ENCODE measurements at regions not wholly inside any gene's neighbourhood (a gene's known extent, or its start where the extent isn't known, plus 50 kb on each side); places are given as distances from the start of the nearest gene placed in this dataset.

- no peak for TF ChIP-seq ZNF302 (CRISPR knock-in tag; IDR thresholded peaks at IDR 0.05)
- Histone ChIP-seq H3K4me1 (no peaks in the 10 kb centered on the region), H3K27ac (no peak overlapping the region), H3K4me3 (no peak overlapping the region), H3K4me2 (no peak overlapping the region), H3K9me3 (no peaks in the 10 kb centered on the region)
- ATAC-seq = no peak
- DNase-seq (ENCODE audit: low read depth in 1 of 2, low spot score in 1 of 2) = no peak
- CTCF ChIA-PET = no interaction called here
- FAIRE-seq = no peak
- 5% methylated on average over 2 of the region's 2 CpGs for WGBS (ENCODE audit: missing lambda C conversion rate)
- POLR2A ChIA-PET = no interaction called here
Observed at GRCh38 chr20:6558341-6558740, 209.1 kb upstream of the BMP2 start.

- ChIA-PET CTCF (interaction anchor here (0.6 to 1.4 kb wide), 3 partner anchors 14 to 42 kb away, joined by 3 read pairs; no protein-coding TSS in a partner anchor), POLR2A (no interaction called here)
- DNase-seq (ENCODE audit: low read depth in 1 of 2, low spot score in 1 of 2) = no peak
- Histone ChIP-seq H3K4me3 (no peak overlapping the region), H3K4me2 (no peak overlapping the region), H3K27ac (no peak overlapping the region), H3K9me3 (no peaks in the 10 kb centered on the region), H3K4me1 (no peaks in the 10 kb centered on the region)
- no peak for ATAC-seq
- no peak for FAIRE-seq
- TF ChIP-seq KDM1A (IDR thresholded peaks at IDR 0.05; ENCODE audit: low read depth) = no peak
- no peak for TF ChIP-seq FOXS1 (CRISPR knock-in tag; IDR thresholded peaks at IDR 0.05)
- 27% methylated on average over 17 of the region's 17 CpGs for WGBS (ENCODE audit: missing lambda C conversion rate)
Observed at GRCh38 chr20:6533761-6534479, 233.6 kb upstream of the BMP2 start.

- Histone ChIP-seq H3K27ac (no peak overlapping the region), H3K4me3 (no peak overlapping the region), H3K4me1 (no peaks in the 10 kb centered on the region), H3K4me2 (no peak overlapping the region), H3K9me3 (no peaks in the 10 kb centered on the region)
- FAIRE-seq (no peak), ATAC-seq (no peak), DNase-seq (ENCODE audit: low read depth in 1 of 2, low spot score in 1 of 2) (no peak)
- POLR2A ChIA-PET = no interaction called here
- WGBS (ENCODE audit: missing lambda C conversion rate) = 7% methylated on average over 2 of the region's 2 CpGs
- TF ChIP-seq NPAS2 (CRISPR knock-in tag; IDR thresholded peaks at IDR 0.05; ENCODE audit: borderline replicate concordance) (no peak), NR3C1 (IDR thresholded peaks at IDR 0.05) (no peak), ZSCAN20 (CRISPR knock-in tag; IDR thresholded peaks at IDR 0.05) (no peak)
- CTCF ChIA-PET = interaction anchor here (0.6 to 1.4 kb wide), 3 partner anchors 15 to 41 kb away, joined by 3 read pairs; no protein-coding TSS in a partner anchor
Observed at GRCh38 chr20:6533351-6533750, 234.1 kb upstream of the BMP2 start.

- TF ChIP-seq EHMT2 (IDR thresholded peaks at IDR 0.05; ENCODE audit: low read depth) = no peak
- no peak for TF ChIP-seq HEYL (CRISPR knock-in tag; IDR thresholded peaks at IDR 0.05)
- TF ChIP-seq CHD4 (IDR thresholded peaks at IDR 0.05; ENCODE audit: borderline replicate concordance) = no peak
- no peak for TF ChIP-seq REST (IDR thresholded peaks at IDR 0.05)
- no peak for TF ChIP-seq ZNF302 (CRISPR knock-in tag; IDR thresholded peaks at IDR 0.05)
- no peak for TF ChIP-seq EHF (CRISPR knock-in tag; IDR thresholded peaks at IDR 0.05)
- WGBS (ENCODE audit: missing lambda C conversion rate) = 32% methylated on average over 3 of the region's 3 CpGs
- H3K4me1 ChIP-seq = no peaks in the 10 kb centered on the region
- H3K27ac ChIP-seq = no peak overlapping the region
- peaks cover 3% of the 10 kb centered on the region; the same call in 1 of the 3 replicates for H3K9me3 ChIP-seq
- CTCF ChIA-PET = no interaction called here
- POLR2A ChIA-PET = no interaction called here
- no peak for ATAC-seq
- H3K4me2 ChIP-seq = no peak overlapping the region
- DNase-seq (ENCODE audit: low read depth in 1 of 2, low spot score in 1 of 2) = no peak
- no peak overlapping the region for H3K4me3 ChIP-seq
- no peak for FAIRE-seq
Observed at GRCh38 chr20:6530779-6531315, 236.6 kb upstream of the BMP2 start.

- ATAC-seq = no peak
- ChIA-PET CTCF (no interaction called here), POLR2A (no interaction called here)
- Histone ChIP-seq H3K27ac (no peak overlapping the region), H3K4me2 (no peak overlapping the region), H3K4me3 (no peak overlapping the region), H3K9me3 (peaks cover 3% of the 10 kb centered on the region; the same call in 1 of the 3 replicates), H3K4me1 (no peaks in the 10 kb centered on the region)
- DNase-seq (ENCODE audit: low read depth in 1 of 2, low spot score in 1 of 2) = no peak
- FAIRE-seq = no peak
- TF ChIP-seq REST (IDR thresholded peaks at IDR 0.05) = no peak
- no peak for TF ChIP-seq EP300 (IDR thresholded peaks at IDR 0.05)
- TF ChIP-seq CHD4 (IDR thresholded peaks at IDR 0.05; ENCODE audit: borderline replicate concordance) = no peak
- TF ChIP-seq PHF8 (IDR thresholded peaks at IDR 0.05; ENCODE audit: borderline replicate concordance, low read depth) = no peak
- TF ChIP-seq HMGXB4 (CRISPR knock-in tag; IDR thresholded peaks at IDR 0.05; ENCODE audit: borderline replicate concordance) = no peak
- TF ChIP-seq JUN (IDR thresholded peaks at IDR 0.05) = no peak
Observed at GRCh38 chr20:6530254-6530653, 237.2 kb upstream of the BMP2 start.

Measured in A549 (cell line).